Adrenal gland (tissue), 5 donors: ENCODE measurements at regions not wholly inside any gene's neighbourhood (a gene's known extent, or its start where the extent isn't known, plus 50 kb on each side); places are given as distances from the start of the nearest gene placed in this dataset.

Source experiments
- CTCF ChIP-seq, 6 experiments: fragments of 450-650 bp in 4 of 6; fragments of 200-600 bp in 2 of 6; sonication (generic) in 1 of 6; IDR thresholded peaks; 1 replicate in 5 of 6; 2 replicates in 1 of 6; pipeline versions ENCODE4 v1.5.1 to v1.8.0; 2016 to 2021; ENCODE audit warnings: antibody characterized with exemption in 6 of 6, mild to moderate bottlenecking in 2 of 6, moderate library complexity in 1 of 6
- POLR2A ChIP-seq, 2 donors: fragments of 450-650 bp; IDR thresholded peaks; one replicate each; pipeline ENCODE4 v1.6.1; 2017; ENCODE audit warnings: antibody characterized with exemption in 2 of 2, mild to moderate bottlenecking in 2 of 2, moderate library complexity in 1 of 2
- donor health status: DM: no; HTN: no; CAD: no.

DNA sequence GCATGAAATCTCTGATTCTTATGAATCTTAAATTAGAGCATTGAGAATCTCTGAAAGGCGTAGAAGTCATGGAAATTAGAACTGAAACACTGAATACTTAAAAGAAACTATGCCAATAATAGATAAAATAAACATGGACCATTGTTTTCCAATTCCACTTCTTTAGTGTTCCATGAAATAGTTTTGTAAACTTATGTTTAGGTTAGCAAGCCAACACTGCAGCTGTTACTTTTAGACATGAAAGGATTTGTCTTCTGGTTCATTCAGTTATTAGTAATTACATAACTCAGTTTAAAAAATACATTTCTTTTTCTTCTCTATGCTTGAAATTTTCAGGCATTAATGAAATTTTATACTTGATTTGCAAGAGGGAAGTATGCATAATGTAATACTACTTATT, 733.4 kb upstream of the NUDT12 start:
- TF ChIP-seq CTCF (IDR thresholded peaks at IDR 0.05) (no peak), POLR2A (IDR thresholded peaks at IDR 0.05) (no peak)
